ENCODE measurements at regions not wholly inside any gene's neighbourhood (a gene's known extent, or its start where the extent isn't known, plus 50 kb on each side); places are given as distances from the start of the nearest gene placed in this dataset.
"Not testable (repeated sequence)": the region's sequence is repeated elsewhere in the genome, so short reads cannot be mapped to it uniquely, and the experiment has no call there.

GRCh38 chrY:20891440-20892160, 135.7 kb downstream of the RPS4Y2 start:
- Mint-ChIP-seq H3K27ac (no peak overlapping the region), H3K9me3 (ENCODE audit: low read depth) (no peaks in the 10 kb centered on the region), H3K36me3 (no peaks in the 10 kb centered on the region), H3K4me3 (no peak overlapping the region), H3K27me3 (peaks cover 2% of the 10 kb centered on the region), H3K4me1 (peaks cover 4% of the 10 kb centered on the region)
- no peak for DNase-seq
- CTCF ChIA-PET, result no interaction called here
- no peak for ATAC-seq

GRCh38 chrY:20925350-20926091, 169.6 kb downstream of the RPS4Y2 start:
- H3K36me3 Mint-ChIP-seq; ATAC-seq; CTCF ChIA-PET; H3K9me3 Mint-ChIP-seq (ENCODE audit: low read depth); H3K4me1 Mint-ChIP-seq; H3K27me3 Mint-ChIP-seq: not testable (repeated sequence)
- peak; percentile 66 for DNase-seq
- Mint-ChIP-seq H3K4me3 (peak overlapping the region; percentile 24), H3K27ac (peak overlapping the region; percentile 66)

- CTCF ChIA-PET, result no interaction called here
- H3K27ac Mint-ChIP-seq, result no peak overlapping the region
- H3K9me3 Mint-ChIP-seq (ENCODE audit: low read depth), result no peaks in the 10 kb centered on the region
- peaks cover 5% of the 10 kb centered on the region for H3K36me3 Mint-ChIP-seq
- DNase-seq (no peak), ATAC-seq (no peak)
- no peak overlapping the region for H3K4me3 Mint-ChIP-seq
- H3K4me1 Mint-ChIP-seq, result peaks cover 4% of the 10 kb centered on the region
- peaks cover 4% of the 10 kb centered on the region for H3K27me3 Mint-ChIP-seq
These were observed 173.9 kb downstream of the RPS4Y2 start for GRCh38 chrY:20929691-20930342.

- H3K4me3 Mint-ChIP-seq, ATAC-seq: not testable (repeated sequence)
These were observed 180.9 kb downstream of the RPS4Y2 start for GRCh38 chrY:20936709-20937251.

GRCh38 chrY:20961512-20961911, 205.6 kb downstream of the RPS4Y2 start:
- H3K4me3 Mint-ChIP-seq, result no peak overlapping the region
- no peaks in the 10 kb centered on the region for H3K9me3 Mint-ChIP-seq (ENCODE audit: low read depth)
- peaks cover 16% of the 10 kb centered on the region for H3K4me1 Mint-ChIP-seq
- no peak overlapping the region for H3K27ac Mint-ChIP-seq
- no peaks in the 10 kb centered on the region for H3K27me3 Mint-ChIP-seq
- no peak for ATAC-seq
- CTCF ChIA-PET, result no interaction called here
- H3K36me3 Mint-ChIP-seq, result peaks cover 1% of the 10 kb centered on the region
- no peak for DNase-seq

More at GRCh38 chrY:20936709-20937251, 180.9 kb downstream of the RPS4Y2 start:
- H3K9me3 Mint-ChIP-seq (ENCODE audit: low read depth); CTCF ChIA-PET; H3K4me1 Mint-ChIP-seq; H3K36me3 Mint-ChIP-seq; DNase-seq; H3K27ac Mint-ChIP-seq; H3K27me3 Mint-ChIP-seq: not testable (repeated sequence)

DNA sequence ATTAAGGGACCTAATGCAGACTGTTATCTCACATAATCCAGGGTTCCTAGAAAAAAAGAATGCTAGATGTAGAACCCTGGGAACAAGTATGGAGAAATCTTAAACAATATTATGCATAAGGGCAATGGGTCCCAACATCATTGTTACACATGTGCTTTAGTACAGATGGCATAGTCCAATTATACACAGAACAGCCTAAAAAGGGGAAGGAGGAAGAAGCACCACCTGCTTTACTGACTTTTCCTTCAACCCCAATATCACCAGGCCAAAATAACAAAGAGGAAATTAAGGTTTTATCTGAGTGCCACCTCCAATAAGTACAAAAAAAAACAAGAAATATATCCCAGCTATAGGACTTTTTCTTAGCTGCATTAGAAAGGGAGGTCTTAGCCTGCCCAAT, 211.9 kb downstream of the RPS4Y2 start:
- Mint-ChIP-seq H3K4me3 (no peak overlapping the region), H3K27me3 (no peaks in the 10 kb centered on the region), H3K27ac (no peak overlapping the region), H3K36me3 (no peaks in the 10 kb centered on the region), H3K4me1 (peaks cover 2% of the 10 kb centered on the region), H3K9me3 (ENCODE audit: low read depth) (no peaks in the 10 kb centered on the region)
- CTCF ChIA-PET, result no interaction called here
- no peak for ATAC-seq
- DNase-seq, result no peak

- Mint-ChIP-seq H3K27ac (no peak overlapping the region), H3K4me3 (no peak overlapping the region), H3K36me3 (no peaks in the 10 kb centered on the region), H3K9me3 (ENCODE audit: low read depth) (no peaks in the 10 kb centered on the region), H3K4me1 (no peaks in the 10 kb centered on the region), H3K27me3 (no peaks in the 10 kb centered on the region)
- CTCF ChIA-PET, result no interaction called here
- ATAC-seq (no peak), DNase-seq (no peak)
These were observed 212.3 kb downstream of the RPS4Y2 start for GRCh38 chrY:20968237-20968636.

DNA sequence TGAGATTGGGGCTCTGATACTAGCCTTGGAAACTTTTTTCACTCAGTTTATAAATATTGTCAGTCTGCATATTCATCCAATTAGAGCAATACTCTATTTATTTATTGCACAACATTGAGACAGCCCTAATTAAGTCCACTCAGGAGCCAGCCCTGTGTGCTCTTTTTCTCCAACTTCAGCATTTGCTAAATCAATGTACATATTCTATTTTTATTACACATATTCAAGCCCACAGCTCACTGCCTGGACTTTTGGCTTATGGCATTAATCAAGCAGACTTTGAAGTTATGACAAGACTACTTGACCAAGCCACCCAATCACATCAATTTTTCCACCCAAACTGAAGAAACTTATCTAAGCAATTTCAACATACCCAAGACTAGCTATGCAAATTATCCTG, 215.5 kb downstream of the RPS4Y2 start:
- H3K27me3 Mint-ChIP-seq, result no peaks in the 10 kb centered on the region
- H3K4me1 Mint-ChIP-seq, result no peaks in the 10 kb centered on the region
- H3K9me3 Mint-ChIP-seq (ENCODE audit: low read depth), result no peaks in the 10 kb centered on the region
- H3K4me3 Mint-ChIP-seq, result no peak overlapping the region
- ATAC-seq, result no peak
- H3K36me3 Mint-ChIP-seq, result no peaks in the 10 kb centered on the region
- no peak overlapping the region for H3K27ac Mint-ChIP-seq
- CTCF ChIA-PET, result no interaction called here
- no peak for DNase-seq

- Mint-ChIP-seq H3K4me3 (no peak overlapping the region), H3K27ac (no peak overlapping the region), H3K4me1 (peaks cover 11% of the 10 kb centered on the region), H3K36me3 (no peaks in the 10 kb centered on the region), H3K27me3 (peaks cover 3% of the 10 kb centered on the region), H3K9me3 (ENCODE audit: low read depth) (no peaks in the 10 kb centered on the region)
- no peak for DNase-seq
- ATAC-seq, result no peak
- CTCF ChIA-PET, result no interaction called here
These were observed 230.1 kb downstream of the RPS4Y2 start for GRCh38 chrY:20986037-20986436.

DNA sequence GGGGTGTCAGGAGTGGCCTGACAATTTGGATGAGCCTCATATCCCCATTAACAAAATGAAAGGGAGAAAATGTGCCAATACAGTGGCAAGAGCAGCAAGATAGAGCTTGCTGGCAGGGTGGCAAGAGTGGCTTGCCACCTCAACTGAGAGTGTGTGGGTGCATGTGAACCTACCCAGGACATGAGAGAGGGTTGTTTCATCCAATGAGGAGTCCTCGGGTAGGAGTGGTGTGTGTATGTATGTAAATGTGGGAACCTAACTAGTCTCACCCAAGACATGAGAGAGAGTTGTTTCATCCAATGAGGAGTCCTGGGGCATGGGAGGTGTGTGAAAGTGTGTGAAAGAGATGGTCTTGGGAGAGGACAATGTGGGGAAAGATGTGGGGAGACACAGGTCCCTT, 234.2 kb downstream of the RPS4Y2 start:
- H3K9me3 Mint-ChIP-seq (ENCODE audit: low read depth), result no peaks in the 10 kb centered on the region
- peaks cover 16% of the 10 kb centered on the region for H3K4me1 Mint-ChIP-seq
- DNase-seq (no peak), ATAC-seq (no peak)
- no peaks in the 10 kb centered on the region for H3K36me3 Mint-ChIP-seq
- no peak overlapping the region for H3K27ac Mint-ChIP-seq
- H3K4me3 Mint-ChIP-seq, result no peak overlapping the region
- CTCF ChIA-PET, result no interaction called here
- H3K27me3 Mint-ChIP-seq, result no peaks in the 10 kb centered on the region

DNA sequence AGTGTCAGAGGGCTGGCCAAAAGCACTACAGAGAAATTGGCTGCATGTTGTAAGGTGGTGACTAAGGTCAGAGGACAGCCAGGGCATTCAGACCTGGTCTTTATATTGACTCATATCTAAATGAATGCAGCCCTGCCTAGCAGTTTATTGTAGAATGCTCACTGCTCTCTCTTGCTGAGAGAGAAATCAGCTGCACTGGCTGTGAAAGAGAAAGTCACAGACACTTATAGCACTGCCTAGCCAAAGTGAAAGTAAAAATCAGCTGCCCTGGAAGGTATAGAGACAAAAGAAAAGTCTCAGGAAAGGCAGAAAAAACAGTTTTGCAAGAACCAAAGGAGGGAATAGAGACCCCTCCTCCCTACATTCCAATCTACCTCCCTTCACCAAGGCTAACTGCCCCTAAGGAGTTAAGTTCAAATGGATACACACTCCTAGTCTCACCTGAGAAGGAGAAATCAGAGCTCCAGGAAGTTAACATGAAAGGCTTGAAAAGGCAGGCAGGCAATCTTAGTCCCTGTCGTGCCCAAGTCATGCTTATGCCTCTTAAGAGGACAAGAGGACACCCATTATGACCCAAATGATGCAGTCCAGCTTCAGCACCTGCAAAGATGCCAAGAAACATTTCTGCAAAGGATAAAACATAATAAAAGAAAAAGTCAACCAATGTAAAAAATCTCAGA, 235.1 kb downstream of the RPS4Y2 start:
- peak overlapping the region; percentile 64 for H3K27ac Mint-ChIP-seq
- H3K9me3 Mint-ChIP-seq (ENCODE audit: low read depth), result no peaks in the 10 kb centered on the region
- H3K27me3 Mint-ChIP-seq, result no peaks in the 10 kb centered on the region
- ATAC-seq (peak; percentile 83), DNase-seq (peak; percentile 38)
- H3K36me3 Mint-ChIP-seq, result no peaks in the 10 kb centered on the region
- CTCF ChIA-PET, result no interaction called here
- H3K4me1 Mint-ChIP-seq, result peaks cover 16% of the 10 kb centered on the region
- peak overlapping the region; percentile 32 for H3K4me3 Mint-ChIP-seq

DNA sequence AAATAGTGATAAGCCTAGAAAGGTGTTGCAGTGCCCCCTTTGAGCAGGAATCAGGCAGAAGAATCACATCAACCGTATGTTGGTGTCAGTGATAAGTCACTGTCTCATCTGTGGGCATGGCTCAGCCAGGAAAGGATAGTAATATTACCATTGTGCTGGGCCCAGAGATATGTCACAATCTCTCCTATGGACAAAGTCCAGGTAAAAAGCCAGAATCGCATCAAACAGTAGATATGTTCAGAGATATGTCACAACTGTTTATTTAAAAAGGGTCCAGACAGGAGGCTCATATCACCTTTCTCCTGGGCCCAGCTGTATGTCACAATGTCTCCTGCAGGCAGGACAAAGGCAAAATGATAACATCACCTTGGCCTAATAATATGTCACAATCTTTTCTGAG, 241.4 kb downstream of the RPS4Y2 start:
- Mint-ChIP-seq H3K27me3 (no peaks in the 10 kb centered on the region), H3K27ac (no peak overlapping the region), H3K9me3 (ENCODE audit: low read depth) (no peaks in the 10 kb centered on the region), H3K36me3 (no peaks in the 10 kb centered on the region), H3K4me1 (peaks cover 21% of the 10 kb centered on the region), H3K4me3 (no peak overlapping the region)
- ATAC-seq (no peak), DNase-seq (no peak)
- CTCF ChIA-PET, result no interaction called here

DNA sequence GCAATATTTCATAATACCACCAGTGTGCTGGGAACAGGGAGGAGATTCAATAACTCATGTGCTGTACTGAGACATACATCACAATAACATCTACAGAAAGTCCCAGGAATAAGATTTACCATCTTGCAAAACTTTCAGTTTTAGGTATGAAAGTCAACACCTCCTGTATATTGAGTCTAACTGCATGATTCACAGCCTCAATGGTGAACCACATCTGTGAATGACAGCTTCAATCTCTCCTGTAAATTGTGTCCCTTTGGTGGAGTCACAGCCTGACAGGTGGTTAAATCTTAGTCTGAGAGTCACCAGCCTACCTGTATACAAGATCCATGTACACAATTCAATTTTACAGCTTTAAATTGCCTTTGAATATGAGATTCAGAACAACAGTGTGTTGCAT, 242.1 kb downstream of the RPS4Y2 start:
- Mint-ChIP-seq H3K9me3 (ENCODE audit: low read depth) (no peaks in the 10 kb centered on the region), H3K36me3 (no peaks in the 10 kb centered on the region), H3K27me3 (no peaks in the 10 kb centered on the region), H3K4me1 (peaks cover 21% of the 10 kb centered on the region), H3K4me3 (no peak overlapping the region), H3K27ac (no peak overlapping the region)
- peak; percentile 47 for ATAC-seq
- peak; percentile 42 for DNase-seq
- CTCF ChIA-PET, result no interaction called here
